Liver (tissue), 8 donors: ENCODE measurements at regions not wholly inside any gene's neighbourhood (a gene's known extent, or its start where the extent isn't known, plus 50 kb on each side); places are given as distances from the start of the nearest gene placed in this dataset.
"Not testable (repeated sequence)": the region's sequence is repeated elsewhere in the genome, so short reads cannot be mapped to it uniquely, and the experiment has no call there.

Source experiments
- DNase-seq: peaks from one replicate; pipeline ENCODE4 v3.0.0-alpha.2; 2017; ENCODE audit warnings: low spot score
- H3K27ac ChIP-seq, 2 donors: one replicate each; pipeline ENCODE4 v1.7.0; 2013; ENCODE audit warnings: inconsistent platforms in 2 of 2, low read length in 2 of 2, control low read depth in 1 of 2, low read depth in 1 of 2, mild to moderate bottlenecking in 1 of 2
- H3K27me3 ChIP-seq, 4 donors: one replicate each; pipeline versions ENCODE4 v1.6.1 to v1.7.0; 2013; ENCODE audit warnings: low read length in 3 of 4, inconsistent platforms in 1 of 4, mild to moderate bottlenecking in 1 of 4, moderate library complexity in 1 of 4; ENCODE audit not compliant: control insufficient read depth in 4 of 4, insufficient read depth in 4 of 4
- H3K36me3 ChIP-seq, 4 donors: one replicate each; pipeline versions ENCODE4 v1.6.1 to v1.7.0; 2013; ENCODE audit warnings: low read length in 3 of 4, mild to moderate bottlenecking in 3 of 4, low read depth in 1 of 4, moderate library complexity in 1 of 4; ENCODE audit not compliant: control insufficient read depth in 4 of 4, insufficient read depth in 3 of 4
- H3K4me1 ChIP-seq, 4 donors: one replicate each; pipeline versions ENCODE4 v1.6.1 to v1.7.0; 2013; ENCODE audit warnings: low read length in 3 of 4, mild to moderate bottlenecking in 3 of 4, moderate library complexity in 1 of 4; ENCODE audit not compliant: control insufficient read depth in 4 of 4, insufficient read depth in 4 of 4
- H3K4me3 ChIP-seq, 3 donors: one replicate each; pipeline versions ENCODE4 v1.6.1 to v1.7.0; 2013; ENCODE audit warnings: low read length in 3 of 3, control low read depth in 1 of 3, low read depth in 1 of 3, mild to moderate bottlenecking in 1 of 3
- H3K9ac ChIP-seq, 2 donors: one replicate each; pipeline ENCODE4 v1.7.0; 2013; ENCODE audit warnings: low read length in 2 of 2, mild to moderate bottlenecking in 2 of 2, moderate library complexity in 2 of 2, control low read depth in 1 of 2, low read depth in 1 of 2
- H3K9me3 ChIP-seq, 4 donors: one replicate each; pipeline versions ENCODE4 v1.6.1 to v1.7.0; 2013; ENCODE audit warnings: low read length in 3 of 4; ENCODE audit not compliant: control insufficient read depth in 4 of 4
- EGR1 ChIP-seq, 2 donors: IDR thresholded peaks; 2 replicates each; pipeline ENCODE4 v1.6.1; 2016 to 2018; ENCODE audit warnings: antibody characterized with exemption in 2 of 2, low read depth in 2 of 2
- FOXA1 ChIP-seq: IDR thresholded peaks from 2 replicates; pipeline ENCODE4 v1.6.1; 2016; ENCODE audit warnings: antibody characterized with exemption
- FOXA2 ChIP-seq: IDR thresholded peaks from 2 replicates; pipeline ENCODE4 v1.6.1; 2016; ENCODE audit warnings: antibody characterized with exemption
- GABPA ChIP-seq, 2 donors: IDR thresholded peaks in 1 of 2; conservative IDR thresholded peaks in 1 of 2; 2 replicates each; pipeline ENCODE4 v1.6.1; 2016; ENCODE audit warnings: antibody characterized with exemption in 2 of 2, mild to moderate bottlenecking in 1 of 2, moderate library complexity in 1 of 2
- HNF4A ChIP-seq, 2 donors: conservative IDR thresholded peaks; 2 replicates each; pipeline ENCODE4 v1.6.1; 2016; ENCODE audit warnings: antibody characterized with exemption in 2 of 2, mild to moderate bottlenecking in 2 of 2
- HNF4G ChIP-seq: IDR thresholded peaks from 2 replicates; pipeline ENCODE4 v1.6.1; 2016; ENCODE audit warnings: antibody characterized with exemption
- JUND ChIP-seq, 2 donors: IDR thresholded peaks; 2 replicates each; pipeline ENCODE4 v1.6.1; 2016; ENCODE audit warnings: antibody characterized with exemption in 2 of 2
- NR2F2 ChIP-seq: IDR thresholded peaks from 2 replicates; pipeline ENCODE4 v1.6.1; 2016; ENCODE audit warnings: antibody characterized with exemption
- RAD21 ChIP-seq, 2 donors: IDR thresholded peaks; 2 replicates each; pipeline ENCODE4 v1.6.1; 2016; ENCODE audit warnings: antibody characterized with exemption in 2 of 2, mild to moderate bottlenecking in 2 of 2
- RXRA ChIP-seq, 2 donors: IDR thresholded peaks; 2 replicates each; pipeline ENCODE4 v1.6.1; 2017 to 2018; ENCODE audit warnings: antibody characterized with exemption in 2 of 2, mild to moderate bottlenecking in 1 of 2
- SP1 ChIP-seq: IDR thresholded peaks from 2 replicates; pipeline ENCODE4 v1.6.1; 2018; ENCODE audit warnings: antibody characterized with exemption, mild to moderate bottlenecking
- TAF1 ChIP-seq: conservative IDR thresholded peaks from 2 replicates; pipeline ENCODE4 v1.6.1; 2016; ENCODE audit warnings: antibody characterized with exemption, mild to moderate bottlenecking
- YY1 ChIP-seq: IDR thresholded peaks from 2 replicates; pipeline ENCODE4 v1.6.1; 2016; ENCODE audit warnings: antibody characterized with exemption, mild to moderate bottlenecking
- WGBS: extraction: QIAGEN DNeasy Blood & Tissue Kit; methylation state at CpG from one replicate; pipeline ENCODE4 v1.1.7; 2013; 5-methylcytosine and 5-hydroxymethylcytosine counted together
- TF ChIP-seq, protein P1 (sequence below): IDR thresholded peaks from 2 replicates; pipeline ENCODE4 v1.6.1; 2016; ENCODE audit warnings: antibody characterized with exemption
- TF ChIP-seq, protein P2 (sequence below): fragments of 150-350 bp; IDR thresholded peaks from 2 replicates; pipeline ENCODE4 v1.5.1; 2017; ENCODE audit warnings: improper control_type of control experiment, low read depth, low read length; ENCODE audit not compliant: missing input control
- TF ChIP-seq, protein P3 (sequence below): IDR thresholded peaks from 2 replicates; pipeline ENCODE4 v1.6.1; 2016; ENCODE audit warnings: antibody characterized with exemption
- TF ChIP-seq, protein P4 (sequence below): IDR thresholded peaks from 2 replicates; pipeline ENCODE4 v1.6.1; 2016; ENCODE audit warnings: antibody characterized with exemption
- TF ChIP-seq, protein P5 (sequence below): IDR thresholded peaks from 2 replicates; pipeline ENCODE4 v1.6.1; 2016; ENCODE audit warnings: antibody characterized with exemption, mild to moderate bottlenecking
- donor health status: healthy.
- donor health status: healthy.
- donor health status: healthy.
- donor health status: healthy.
- donor health status: healthy.

DNA sequence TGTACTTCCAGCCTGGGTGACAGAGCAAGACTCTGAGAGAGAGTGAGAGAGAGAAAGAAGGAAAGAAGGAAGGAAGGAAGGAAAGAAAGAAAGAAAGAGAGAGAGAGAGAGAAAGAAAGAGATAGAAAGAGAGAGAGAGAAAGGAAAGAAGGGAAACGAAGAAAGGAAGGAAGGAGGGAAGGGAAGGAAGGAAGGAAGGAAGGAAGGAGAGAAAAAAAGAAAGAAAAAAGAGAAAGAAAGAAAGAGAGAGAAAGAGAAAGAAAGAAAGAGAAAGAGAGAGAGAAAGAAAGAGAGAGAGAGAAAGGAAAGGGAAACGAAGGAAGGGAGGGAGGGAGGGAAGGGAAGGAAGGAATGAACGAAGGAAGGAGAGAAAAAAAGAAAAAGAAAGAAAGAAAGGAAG, 238.6 kb downstream of the ASMT start (continued):
- TF ChIP-seq, protein P1, sequence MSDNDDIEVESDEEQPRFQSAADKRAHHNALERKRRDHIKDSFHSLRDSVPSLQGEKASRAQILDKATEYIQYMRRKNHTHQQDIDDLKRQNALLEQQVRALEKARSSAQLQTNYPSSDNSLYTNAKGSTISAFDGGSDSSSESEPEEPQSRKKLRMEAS = no peak
- TF ChIP-seq YY1 (no peak), HNF4A (conservative IDR thresholded peaks at IDR 0.05) (no peak), JUND (IDR thresholded peaks at IDR 0.05) (no peak), SP1 (no peak), RXRA (IDR thresholded peaks at IDR 0.05) (no peak), EGR1 (IDR thresholded peaks at IDR 0.05; ENCODE audit: low read depth in 2 of 2) (no peak), HNF4G (no peak), NR2F2 (no peak)
- TF ChIP-seq, protein P2, sequence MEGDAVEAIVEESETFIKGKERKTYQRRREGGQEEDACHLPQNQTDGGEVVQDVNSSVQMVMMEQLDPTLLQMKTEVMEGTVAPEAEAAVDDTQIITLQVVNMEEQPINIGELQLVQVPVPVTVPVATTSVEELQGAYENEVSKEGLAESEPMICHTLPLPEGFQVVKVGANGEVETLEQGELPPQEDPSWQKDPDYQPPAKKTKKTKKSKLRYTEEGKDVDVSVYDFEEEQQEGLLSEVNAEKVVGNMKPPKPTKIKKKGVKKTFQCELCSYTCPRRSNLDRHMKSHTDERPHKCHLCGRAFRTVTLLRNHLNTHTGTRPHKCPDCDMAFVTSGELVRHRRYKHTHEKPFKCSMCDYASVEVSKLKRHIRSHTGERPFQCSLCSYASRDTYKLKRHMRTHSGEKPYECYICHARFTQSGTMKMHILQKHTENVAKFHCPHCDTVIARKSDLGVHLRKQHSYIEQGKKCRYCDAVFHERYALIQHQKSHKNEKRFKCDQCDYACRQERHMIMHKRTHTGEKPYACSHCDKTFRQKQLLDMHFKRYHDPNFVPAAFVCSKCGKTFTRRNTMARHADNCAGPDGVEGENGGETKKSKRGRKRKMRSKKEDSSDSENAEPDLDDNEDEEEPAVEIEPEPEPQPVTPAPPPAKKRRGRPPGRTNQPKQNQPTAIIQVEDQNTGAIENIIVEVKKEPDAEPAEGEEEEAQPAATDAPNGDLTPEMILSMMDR = no peak

DNA sequence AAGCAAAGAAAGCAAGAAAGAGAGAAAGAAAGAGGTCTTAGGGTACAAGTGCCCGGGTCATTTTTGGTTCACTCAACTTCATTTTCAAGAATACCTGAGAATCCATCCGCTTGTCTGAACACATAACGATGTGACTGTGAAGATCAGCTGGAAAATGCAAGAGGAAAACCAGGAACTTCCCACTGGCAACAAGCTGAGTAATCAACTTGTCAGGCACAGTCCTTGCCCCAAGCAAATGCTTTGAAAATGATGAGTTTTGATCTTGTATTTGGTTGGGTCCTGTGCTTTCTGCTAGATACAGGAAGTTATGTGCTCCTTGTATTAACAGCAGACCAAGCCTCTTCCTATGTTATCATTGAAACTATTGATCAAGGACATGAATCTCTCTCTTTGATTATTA, 239.1 kb downstream of the ASMT start:
- H3K4me1 ChIP-seq = no peaks in the 10 kb centered on the region
- no peak overlapping the region for H3K9ac ChIP-seq
- H3K4me3 ChIP-seq = no peak overlapping the region
- H3K27ac ChIP-seq = no peak overlapping the region
- DNase-seq = no peak
- no peaks in the 10 kb centered on the region for H3K9me3 ChIP-seq
- no peaks in the 10 kb centered on the region for H3K36me3 ChIP-seq
- no peaks in the 10 kb centered on the region for H3K27me3 ChIP-seq
- TF ChIP-seq EGR1 (IDR thresholded peaks at IDR 0.05; ENCODE audit: low read depth in 2 of 2) (no peak), TAF1 (no peak), HNF4G (no peak), NR2F2 (no peak), RXRA (IDR thresholded peaks at IDR 0.05) (no peak), FOXA2 (no peak), RAD21 (IDR thresholded peaks at IDR 0.05) (no peak), HNF4A (conservative IDR thresholded peaks at IDR 0.05) (no peak), JUND (IDR thresholded peaks at IDR 0.05) (no peak), YY1 (no peak), SP1 (no peak), GABPA (IDR thresholded peaks at IDR 0.05 in 1 of 2, conservative IDR thresholded peaks at IDR 0.05 in 1 of 2) (no peak), FOXA1 (no peak)
- TF ChIP-seq, protein P3, sequence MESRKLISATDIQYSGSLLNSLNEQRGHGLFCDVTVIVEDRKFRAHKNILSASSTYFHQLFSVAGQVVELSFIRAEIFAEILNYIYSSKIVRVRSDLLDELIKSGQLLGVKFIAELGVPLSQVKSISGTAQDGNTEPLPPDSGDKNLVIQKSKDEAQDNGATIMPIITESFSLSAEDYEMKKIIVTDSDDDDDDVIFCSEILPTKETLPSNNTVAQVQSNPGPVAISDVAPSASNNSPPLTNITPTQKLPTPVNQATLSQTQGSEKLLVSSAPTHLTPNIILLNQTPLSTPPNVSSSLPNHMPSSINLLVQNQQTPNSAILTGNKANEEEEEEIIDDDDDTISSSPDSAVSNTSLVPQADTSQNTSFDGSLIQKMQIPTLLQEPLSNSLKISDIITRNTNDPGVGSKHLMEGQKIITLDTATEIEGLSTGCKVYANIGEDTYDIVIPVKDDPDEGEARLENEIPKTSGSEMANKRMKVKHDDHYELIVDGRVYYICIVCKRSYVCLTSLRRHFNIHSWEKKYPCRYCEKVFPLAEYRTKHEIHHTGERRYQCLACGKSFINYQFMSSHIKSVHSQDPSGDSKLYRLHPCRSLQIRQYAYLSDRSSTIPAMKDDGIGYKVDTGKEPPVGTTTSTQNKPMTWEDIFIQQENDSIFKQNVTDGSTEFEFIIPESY = no peak
- TF ChIP-seq, protein P4, sequence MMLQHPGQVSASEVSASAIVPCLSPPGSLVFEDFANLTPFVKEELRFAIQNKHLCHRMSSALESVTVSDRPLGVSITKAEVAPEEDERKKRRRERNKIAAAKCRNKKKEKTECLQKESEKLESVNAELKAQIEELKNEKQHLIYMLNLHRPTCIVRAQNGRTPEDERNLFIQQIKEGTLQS = no peak
- TF ChIP-seq, protein P5, sequence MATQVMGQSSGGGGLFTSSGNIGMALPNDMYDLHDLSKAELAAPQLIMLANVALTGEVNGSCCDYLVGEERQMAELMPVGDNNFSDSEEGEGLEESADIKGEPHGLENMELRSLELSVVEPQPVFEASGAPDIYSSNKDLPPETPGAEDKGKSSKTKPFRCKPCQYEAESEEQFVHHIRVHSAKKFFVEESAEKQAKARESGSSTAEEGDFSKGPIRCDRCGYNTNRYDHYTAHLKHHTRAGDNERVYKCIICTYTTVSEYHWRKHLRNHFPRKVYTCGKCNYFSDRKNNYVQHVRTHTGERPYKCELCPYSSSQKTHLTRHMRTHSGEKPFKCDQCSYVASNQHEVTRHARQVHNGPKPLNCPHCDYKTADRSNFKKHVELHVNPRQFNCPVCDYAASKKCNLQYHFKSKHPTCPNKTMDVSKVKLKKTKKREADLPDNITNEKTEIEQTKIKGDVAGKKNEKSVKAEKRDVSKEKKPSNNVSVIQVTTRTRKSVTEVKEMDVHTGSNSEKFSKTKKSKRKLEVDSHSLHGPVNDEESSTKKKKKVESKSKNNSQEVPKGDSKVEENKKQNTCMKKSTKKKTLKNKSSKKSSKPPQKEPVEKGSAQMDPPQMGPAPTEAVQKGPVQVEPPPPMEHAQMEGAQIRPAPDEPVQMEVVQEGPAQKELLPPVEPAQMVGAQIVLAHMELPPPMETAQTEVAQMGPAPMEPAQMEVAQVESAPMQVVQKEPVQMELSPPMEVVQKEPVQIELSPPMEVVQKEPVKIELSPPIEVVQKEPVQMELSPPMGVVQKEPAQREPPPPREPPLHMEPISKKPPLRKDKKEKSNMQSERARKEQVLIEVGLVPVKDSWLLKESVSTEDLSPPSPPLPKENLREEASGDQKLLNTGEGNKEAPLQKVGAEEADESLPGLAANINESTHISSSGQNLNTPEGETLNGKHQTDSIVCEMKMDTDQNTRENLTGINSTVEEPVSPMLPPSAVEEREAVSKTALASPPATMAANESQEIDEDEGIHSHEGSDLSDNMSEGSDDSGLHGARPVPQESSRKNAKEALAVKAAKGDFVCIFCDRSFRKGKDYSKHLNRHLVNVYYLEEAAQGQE = no peak
- TF ChIP-seq, protein P1 = no peak
- TF ChIP-seq, protein P2 = no peak
- WGBS = 90% methylated on average over 3 of the region's 3 CpGs

DNA sequence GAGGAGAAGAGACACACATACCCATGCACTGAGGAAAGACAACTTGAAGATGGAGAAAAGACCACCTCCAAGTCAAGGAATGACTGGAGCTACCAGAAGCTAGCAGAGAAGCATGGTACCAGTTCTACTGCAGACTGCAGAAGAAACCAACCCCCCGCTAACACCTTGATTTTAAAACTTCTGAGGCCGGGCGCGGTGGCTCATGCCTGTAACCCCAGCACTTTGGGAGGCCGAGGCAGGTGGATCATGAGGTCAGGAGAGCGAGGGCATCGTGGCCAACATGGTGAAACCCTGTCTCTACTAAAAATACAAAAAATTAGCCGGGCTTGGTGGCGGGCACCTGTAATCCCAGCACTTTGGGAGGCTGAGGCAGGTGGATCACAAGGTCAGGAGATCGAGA, 240.0 kb downstream of the ASMT start:
- H3K27ac ChIP-seq, DNase-seq, H3K9me3 ChIP-seq, H3K36me3 ChIP-seq, H3K4me3 ChIP-seq, H3K27me3 ChIP-seq, H3K9ac ChIP-seq, H3K4me1 ChIP-seq: not testable (repeated sequence)
- 90% methylated on average over 10 of the region's 10 CpGs for WGBS
